Upper lobe of left lung (tissue), 6 donors: ENCODE measurements at regions not wholly inside any gene's neighbourhood (a gene's known extent, or its start where the extent isn't known, plus 50 kb on each side); places are given as distances from the start of the nearest gene placed in this dataset.

ENCODE experiments used
- ATAC-seq, 2 donors: fragments of 200-7000 bp; cut with Tn5 transposase; one replicate each; pipeline ENCODE4 v1.9.1; 2022; ENCODE audit warnings: mild to moderate bottlenecking in 2 of 2, moderate library complexity in 2 of 2; ENCODE audit not compliant: low FRiP score in 2 of 2
- DNase-seq, 2 donors: peaks; one replicate each; pipeline ENCODE4 v3.0.0-alpha.2; 2019 to 2020
- H3K27ac ChIP-seq, 4 donors: fragments of 200-600 bp; sonication (generic); one replicate each; pipeline ENCODE4 v1.5.1; 2016 to 2019
- H3K27me3 ChIP-seq, 4 donors: fragments of 200-600 bp; sonication (generic); one replicate each; pipeline ENCODE4 v1.5.1; 2017 to 2019
- H3K36me3 ChIP-seq, 4 donors: fragments of 200-600 bp; sonication (generic); one replicate each; pipeline ENCODE4 v1.5.1; 2016 to 2019
- H3K4me1 ChIP-seq, 4 donors: fragments of 200-600 bp; sonication (generic); one replicate each; pipeline ENCODE4 v1.5.1; 2018 to 2019
- H3K4me3 ChIP-seq, 4 donors: fragments of 200-600 bp; sonication (generic); one replicate each; pipeline ENCODE4 v1.5.1; 2017 to 2019; ENCODE audit warnings: mild to moderate bottlenecking in 2 of 4, moderate library complexity in 1 of 4
- H3K9me3 ChIP-seq, 4 donors: fragments of 200-600 bp; sonication (generic); one replicate each; pipeline ENCODE4 v1.5.1; 2018 to 2019
- CTCF ChIP-seq, 6 experiments: fragments of 450-650 bp in 4 of 6; fragments of 200-600 bp in 2 of 6; sonication (generic) in 2 of 6; IDR thresholded peaks; one replicate each; pipeline ENCODE4 v1.5.1; 2016 to 2019; ENCODE audit warnings: antibody characterized with exemption in 6 of 6
- EP300 ChIP-seq, 4 donors: sonication (generic); formaldehyde crosslinking; IDR thresholded peaks; one replicate each; pipeline ENCODE4 v1.5.1; 2017; ENCODE audit warnings: antibody characterized with exemption in 4 of 4, control low read depth in 2 of 4
- POLR2A ChIP-seq, 4 donors: fragments of 450-650 bp; IDR thresholded peaks; one replicate each; pipeline ENCODE4 v1.5.1; 2016 to 2017; ENCODE audit warnings: antibody characterized with exemption in 4 of 4, mild to moderate bottlenecking in 2 of 4
- POLR2AphosphoS5 ChIP-seq, 2 donors: sonication (generic); formaldehyde crosslinking; IDR thresholded peaks; one replicate each; pipeline ENCODE4 v1.5.1; 2017; ENCODE audit warnings: antibody characterized with exemption in 2 of 2
- WGBS, 2 donors: methylation state at CpG; one replicate each; pipeline ENCODE4 v1.1.5; 2017 to 2018; 5-methylcytosine and 5-hydroxymethylcytosine counted together
- donor health status: DM: no; HTN: no; CAD: no; lungs with moderate emphysema.
- donor health status: DM: no; HTN: yes; CAD: no; lungs with severe emphysema.

- H3K27me3 ChIP-seq = no peaks in the 10 kb centered on the region
- TF ChIP-seq POLR2A (IDR thresholded peaks at IDR 0.05) (no peak), CTCF (IDR thresholded peaks at IDR 0.05) (no peak), EP300 (IDR thresholded peaks at IDR 0.05) (no peak), POLR2AphosphoS5 (IDR thresholded peaks at IDR 0.05) (no peak)
Measured at GRCh38 chr5:125269926-125270325, 523.5 kb upstream of the ZNF608 start.

DNA sequence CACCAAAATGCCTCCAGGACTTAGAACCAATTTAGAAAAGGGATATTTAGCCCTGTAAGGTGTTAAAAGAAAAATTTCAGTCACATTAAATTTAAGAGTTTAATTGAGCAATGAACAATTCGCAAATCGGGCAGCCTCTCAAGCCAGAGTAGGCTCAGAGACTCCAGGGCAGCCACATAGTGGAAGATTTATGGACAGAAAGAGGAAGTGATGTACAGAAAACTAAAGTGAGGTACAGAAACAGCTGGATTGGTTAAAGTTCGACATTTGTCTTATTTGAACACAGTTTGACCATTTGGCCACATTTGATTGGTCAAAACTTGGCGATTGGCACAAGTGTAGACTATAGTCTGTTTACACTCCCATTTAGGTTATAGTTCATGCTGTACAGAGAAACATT, 525.9 kb upstream of the ZNF608 start:
- 63 to 76% methylated on average over 4 of the region's 4 CpGs for WGBS, 2 donors
- no peak for TF ChIP-seq POLR2A (IDR thresholded peaks at IDR 0.05)
- TF ChIP-seq CTCF (IDR thresholded peaks at IDR 0.05) = no peak
- no peak for TF ChIP-seq EP300 (IDR thresholded peaks at IDR 0.05)
- no peak for TF ChIP-seq POLR2AphosphoS5 (IDR thresholded peaks at IDR 0.05)
- Histone ChIP-seq H3K36me3 (no peaks in the 10 kb centered on the region), H3K27me3 (no peaks in the 10 kb centered on the region), H3K27ac (no peak overlapping the region), H3K4me1 (peaks cover 0 to 5% (median 2%) of the 10 kb centered on the region in 4 donors), H3K4me3 (no peak overlapping the region), H3K9me3 (no peaks in the 10 kb centered on the region)
- no peak for ATAC-seq
- DNase-seq = no peak

More at GRCh38 chr5:125269926-125270325, 523.5 kb upstream of the ZNF608 start:
- H3K4me1 ChIP-seq = peaks cover 0 to 5% (median 2%) of the 10 kb centered on the region in 4 donors
- 88 to 94% methylated on average over 4 of the region's 4 CpGs for WGBS, 2 donors
- DNase-seq = no peak
- no peak overlapping the region for H3K27ac ChIP-seq
- no peak overlapping the region for H3K4me3 ChIP-seq
- no peak for ATAC-seq
- H3K9me3 ChIP-seq = no peaks in the 10 kb centered on the region
- no peaks in the 10 kb centered on the region for H3K36me3 ChIP-seq

- no peak for DNase-seq
- ATAC-seq = no peak
- Histone ChIP-seq H3K36me3 (no peaks in the 10 kb centered on the region), H3K9me3 (no peaks in the 10 kb centered on the region), H3K4me3 (no peak overlapping the region), H3K27ac (no peak overlapping the region), H3K4me1 (peaks cover 0 to 5% (median 2%) of the 10 kb centered on the region in 4 donors), H3K27me3 (no peaks in the 10 kb centered on the region)
- WGBS, 2 donors = 65 to 74% methylated on average over 1 of the region's 1 CpG
- TF ChIP-seq EP300 (IDR thresholded peaks at IDR 0.05) = no peak
- TF ChIP-seq POLR2AphosphoS5 (IDR thresholded peaks at IDR 0.05) = no peak
- TF ChIP-seq POLR2A (IDR thresholded peaks at IDR 0.05) = no peak
- TF ChIP-seq CTCF (IDR thresholded peaks at IDR 0.05) = no peak
Measured at GRCh38 chr5:125274211-125274610, 527.8 kb upstream of the ZNF608 start.

DNA sequence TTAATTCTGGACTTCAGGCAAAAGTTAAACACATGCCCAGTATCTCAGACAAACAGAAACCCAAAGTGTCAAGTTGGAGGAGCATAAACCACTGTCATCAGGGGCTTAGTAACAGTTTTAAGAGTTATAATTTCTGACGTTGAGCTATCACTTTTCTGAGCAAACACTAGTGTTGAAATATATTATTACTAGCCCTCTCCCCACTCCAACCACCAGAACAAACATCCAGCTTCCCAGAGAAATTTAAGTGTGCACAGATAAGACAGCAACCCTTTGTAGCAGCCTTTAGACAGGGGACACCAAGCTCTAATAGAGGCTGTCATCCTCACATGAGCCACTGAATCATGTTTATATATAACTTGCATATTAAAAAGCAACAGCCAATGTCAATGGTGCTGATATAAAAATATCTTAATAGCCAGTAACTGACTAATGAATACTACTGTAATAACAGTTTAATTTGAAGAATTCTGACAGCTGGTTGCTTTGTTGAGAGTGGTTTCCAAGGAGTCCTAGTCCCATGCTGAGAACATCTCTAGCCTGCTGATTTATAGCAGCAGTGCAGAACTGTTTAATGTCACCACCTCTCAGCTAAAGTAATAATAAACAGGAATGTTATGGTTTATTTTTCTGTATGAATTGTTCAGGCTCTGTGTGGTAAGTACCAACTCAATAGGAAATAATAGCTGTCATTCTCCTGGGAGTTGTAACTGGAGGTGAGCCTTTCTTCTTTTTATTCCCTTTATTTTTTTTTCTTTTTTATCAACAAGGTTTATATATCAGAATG, 528.7 kb upstream of the ZNF608 start:
- TF ChIP-seq EP300 (IDR thresholded peaks at IDR 0.05) (no peak), POLR2AphosphoS5 (IDR thresholded peaks at IDR 0.05) (no peak), CTCF (IDR thresholded peaks at IDR 0.05) (no peak), POLR2A (IDR thresholded peaks at IDR 0.05) (no peak)
- peaks cover 0 to 5% (median 2%) of the 10 kb centered on the region in 4 donors for H3K4me1 ChIP-seq
- H3K36me3 ChIP-seq = no peaks in the 10 kb centered on the region
- no peak for ATAC-seq
- DNase-seq = no peak
- no peaks in the 10 kb centered on the region for H3K9me3 ChIP-seq
- no peak overlapping the region for H3K27ac ChIP-seq
- 35 to 43% methylated on average over 1 of the region's 1 CpG for WGBS, 2 donors
- no peaks in the 10 kb centered on the region for H3K27me3 ChIP-seq
- H3K4me3 ChIP-seq = no peak overlapping the region

- Histone ChIP-seq H3K9me3 (no peaks in the 10 kb centered on the region), H3K27ac (no peak overlapping the region), H3K27me3 (no peaks in the 10 kb centered on the region), H3K36me3 (no peaks in the 10 kb centered on the region), H3K4me3 (no peak overlapping the region), H3K4me1 (peaks cover 0 to 4% (median 2%) of the 10 kb centered on the region in 4 donors)
- TF ChIP-seq EP300 (IDR thresholded peaks at IDR 0.05) (no peak), POLR2A (IDR thresholded peaks at IDR 0.05) (no peak), CTCF (IDR thresholded peaks at IDR 0.05) (no peak), POLR2AphosphoS5 (IDR thresholded peaks at IDR 0.05) (no peak)
- 88 to 92% methylated on average over 3 of the region's 3 CpGs for WGBS, 2 donors
- DNase-seq (no peak), ATAC-seq (no peak)
Measured at GRCh38 chr5:125275725-125276090, 529.3 kb upstream of the ZNF608 start.
